HEK293 (cell line): ENCODE measurements at regions not wholly inside any gene's neighbourhood (a gene's known extent, or its start where the extent isn't known, plus 50 kb on each side); places are given as distances from the start of the nearest gene placed in this dataset.

Source experiments
- CTCF ChIA-PET: fragments of 350-600 bp; formaldehyde crosslinking; extraction: SDS; loops from one replicate; lab custom pipeline; 2021; ENCODE audit warnings: antibody characterized with exemption; lab: Yijun Ruan, JAX
- POLR2A ChIA-PET: fragments of 300-600 bp; formaldehyde crosslinking; extraction: SDS; loops from one replicate; lab custom pipeline; 2020; ENCODE audit warnings: antibody characterized with exemption, inconsistent platforms; lab: Yijun Ruan, JAX
- H3K27ac ChIP-seq: fragments of 200-500 bp; sonication (Bioruptor generic); 2 replicates; pipeline ENCODE4 v1.5.1; 2014; ENCODE audit warnings: low read depth, low read length, control low read depth, inconsistent platforms; ENCODE audit errors: extremely low read depth
- H3K36me3 ChIP-seq, 2 experiments: fragments of 200-500 bp in 1 of 2; sonication (Bioruptor generic) in 1 of 2; 1 replicate in 1 of 2; 2 replicates in 1 of 2; pipeline ENCODE4 v1.5.1; 2014 to 2017; ENCODE audit warnings: inconsistent platforms in 2 of 2, low read length in 2 of 2; ENCODE audit not compliant: control insufficient read depth in 2 of 2, insufficient read depth in 1 of 2
- H3K4me1 ChIP-seq: fragments of 200-500 bp; sonication (Bioruptor generic); 2 replicates; pipeline ENCODE4 v1.5.1; 2014; ENCODE audit warnings: mild to moderate bottlenecking, low read length, inconsistent platforms; ENCODE audit not compliant: control insufficient read depth, insufficient read depth
- H3K4me3 ChIP-seq: 2 replicates; pipeline ENCODE4 v1.5.1; 2011; ENCODE audit warnings: low read depth, mild to moderate bottlenecking, control low read depth, low read length, moderate library complexity
- H3K9me3 ChIP-seq: fragments of 200-500 bp; sonication (Bioruptor generic); 2 replicates; pipeline ENCODE4 v1.5.1; 2014; ENCODE audit warnings: low read depth, low read length, inconsistent platforms; ENCODE audit not compliant: control insufficient read depth, insufficient read depth
- GLI4 ChIP-seq: fragments of 450-650 bp; formaldehyde crosslinking; IDR thresholded peaks from 2 replicates; pipeline ENCODE4 v1.5.1; 2016; ENCODE audit warnings: missing biosample characterization, missing genetic modification characterization
- OSR2 ChIP-seq: fragments of 450-650 bp; formaldehyde crosslinking; IDR thresholded peaks from 2 replicates; pipeline ENCODE4 v1.5.1; 2016; ENCODE audit warnings: missing biosample characterization, missing genetic modification characterization
- PRDM4 ChIP-seq: fragments of 450-650 bp; formaldehyde crosslinking; IDR thresholded peaks from 2 replicates; pipeline ENCODE4 v1.5.1; 2017; ENCODE audit warnings: missing biosample characterization, missing genetic modification characterization
- SALL2 ChIP-seq: fragments of 450-650 bp; formaldehyde crosslinking; IDR thresholded peaks from 2 replicates; pipeline ENCODE4 v1.5.0; 2017; ENCODE audit warnings: missing biosample characterization, mild to moderate bottlenecking, missing genetic modification characterization, borderline replicate concordance
- SCRT1 ChIP-seq: fragments of 450-650 bp; formaldehyde crosslinking; IDR thresholded peaks from 2 replicates; pipeline ENCODE4 v1.5.1; 2016; ENCODE audit warnings: missing biosample characterization, missing genetic modification characterization, borderline replicate concordance
- YY2 ChIP-seq: fragments of 450-650 bp; formaldehyde crosslinking; IDR thresholded peaks from 2 replicates; pipeline ENCODE4 v1.5.1; 2016; ENCODE audit warnings: missing biosample characterization, missing genetic modification characterization
- ZNF132 ChIP-seq: fragments of 450-650 bp; formaldehyde crosslinking; IDR thresholded peaks from 2 replicates; pipeline ENCODE4 v1.5.1; 2017; ENCODE audit warnings: missing biosample characterization, missing genetic modification characterization, borderline replicate concordance
- ZNF292 ChIP-seq: fragments of 450-650 bp; formaldehyde crosslinking; IDR thresholded peaks from 2 replicates; pipeline ENCODE4 v1.5.1; 2016; ENCODE audit warnings: low read depth, missing biosample characterization, missing genetic modification characterization, borderline replicate concordance
- ZNF302 ChIP-seq: fragments of 450-650 bp; formaldehyde crosslinking; IDR thresholded peaks from 2 replicates; pipeline ENCODE4 v1.5.1; 2016; ENCODE audit warnings: missing biosample characterization, missing genetic modification characterization, low read depth
- ZNF350 ChIP-seq: fragments of 450-650 bp; formaldehyde crosslinking; IDR thresholded peaks from 2 replicates; pipeline ENCODE4 v1.5.0; 2017; ENCODE audit warnings: missing biosample characterization, mild to moderate bottlenecking, missing genetic modification characterization
- ZNF391 ChIP-seq: fragments of 450-650 bp; formaldehyde crosslinking; IDR thresholded peaks from 2 replicates; pipeline ENCODE4 v1.5.1; 2016; ENCODE audit warnings: low read depth, missing biosample characterization, missing genetic modification characterization, borderline replicate concordance
- ZNF416 ChIP-seq: fragments of 450-650 bp; formaldehyde crosslinking; IDR thresholded peaks from 2 replicates; pipeline ENCODE4 v1.5.1; 2016; ENCODE audit warnings: missing biosample characterization, missing genetic modification characterization
- ZNF747 ChIP-seq: fragments of 450-650 bp; formaldehyde crosslinking; IDR thresholded peaks from 2 replicates; pipeline ENCODE4 v1.5.1; 2016; ENCODE audit warnings: missing biosample characterization, missing genetic modification characterization
- ZSCAN5A ChIP-seq: fragments of 450-650 bp; formaldehyde crosslinking; IDR thresholded peaks from 2 replicates; pipeline ENCODE4 v1.5.1; 2016; ENCODE audit warnings: missing biosample characterization, missing genetic modification characterization
- TF ChIP-seq, protein P1 (sequence below): fragments of 450-650 bp; formaldehyde crosslinking; IDR thresholded peaks from 2 replicates; pipeline ENCODE4 v1.5.1; 2016; ENCODE audit warnings: missing biosample characterization, missing genetic modification characterization
- TF ChIP-seq, protein P2 (sequence below): fragments of 450-650 bp; formaldehyde crosslinking; IDR thresholded peaks from 2 replicates; pipeline ENCODE4 v1.5.1; 2016; ENCODE audit warnings: missing biosample characterization, missing genetic modification characterization, borderline replicate concordance
- TF ChIP-seq, protein P3 (sequence below): fragments of 450-650 bp; formaldehyde crosslinking; IDR thresholded peaks from 2 replicates; pipeline ENCODE4 v1.5.1; 2016; ENCODE audit warnings: missing biosample characterization, missing genetic modification characterization, low read depth

DNA sequence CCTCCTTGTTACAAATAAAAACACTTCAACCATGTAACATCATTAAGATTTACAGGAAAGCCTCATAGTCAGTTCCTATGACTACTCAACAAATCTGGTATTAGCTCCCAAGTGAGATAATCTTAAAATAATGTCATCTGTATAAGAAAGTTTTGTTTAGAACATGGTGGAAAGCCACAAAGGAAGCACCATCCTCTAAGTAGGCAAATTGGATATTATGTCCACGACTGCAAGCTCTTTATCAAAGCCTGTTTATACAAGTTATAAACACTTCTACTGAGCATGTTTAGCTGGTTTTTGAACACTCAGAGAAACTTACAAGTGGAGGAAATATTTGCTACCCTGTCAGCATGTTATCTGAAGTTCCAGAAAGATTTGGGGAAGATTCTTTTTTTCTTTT is 349.8 kb downstream of the ARL4A start:
- Histone ChIP-seq H3K27ac (no peak overlapping the region), H3K4me1 (peaks cover 13% of the 10 kb centered on the region), H3K9me3 (no peaks in the 10 kb centered on the region), H3K36me3 (no peaks in the 10 kb centered on the region), H3K4me3 (no peak overlapping the region)
- TF ChIP-seq PRDM4 (tag by site-specific recombination) = no peak
- no peak for TF ChIP-seq GLI4 (tag by site-specific recombination)
- no peak for TF ChIP-seq SCRT1 (tag by site-specific recombination)
- TF ChIP-seq, protein P1, sequence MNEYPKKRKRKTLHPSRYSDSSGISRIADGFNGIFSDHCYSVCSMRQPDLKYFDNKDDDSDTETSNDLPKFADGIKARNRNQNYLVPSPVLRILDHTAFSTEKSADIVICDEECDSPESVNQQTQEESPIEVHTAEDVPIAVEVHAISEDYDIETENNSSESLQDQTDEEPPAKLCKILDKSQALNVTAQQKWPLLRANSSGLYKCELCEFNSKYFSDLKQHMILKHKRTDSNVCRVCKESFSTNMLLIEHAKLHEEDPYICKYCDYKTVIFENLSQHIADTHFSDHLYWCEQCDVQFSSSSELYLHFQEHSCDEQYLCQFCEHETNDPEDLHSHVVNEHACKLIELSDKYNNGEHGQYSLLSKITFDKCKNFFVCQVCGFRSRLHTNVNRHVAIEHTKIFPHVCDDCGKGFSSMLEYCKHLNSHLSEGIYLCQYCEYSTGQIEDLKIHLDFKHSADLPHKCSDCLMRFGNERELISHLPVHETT (tag by site-specific recombination) = no peak
- TF ChIP-seq ZNF350 (tag by site-specific recombination) = no peak
- no peak for TF ChIP-seq ZNF132 (tag by site-specific recombination)
- no peak for TF ChIP-seq ZNF747 (tag by site-specific recombination)
- TF ChIP-seq ZNF416 (tag by site-specific recombination) = no peak
- TF ChIP-seq, protein P2, sequence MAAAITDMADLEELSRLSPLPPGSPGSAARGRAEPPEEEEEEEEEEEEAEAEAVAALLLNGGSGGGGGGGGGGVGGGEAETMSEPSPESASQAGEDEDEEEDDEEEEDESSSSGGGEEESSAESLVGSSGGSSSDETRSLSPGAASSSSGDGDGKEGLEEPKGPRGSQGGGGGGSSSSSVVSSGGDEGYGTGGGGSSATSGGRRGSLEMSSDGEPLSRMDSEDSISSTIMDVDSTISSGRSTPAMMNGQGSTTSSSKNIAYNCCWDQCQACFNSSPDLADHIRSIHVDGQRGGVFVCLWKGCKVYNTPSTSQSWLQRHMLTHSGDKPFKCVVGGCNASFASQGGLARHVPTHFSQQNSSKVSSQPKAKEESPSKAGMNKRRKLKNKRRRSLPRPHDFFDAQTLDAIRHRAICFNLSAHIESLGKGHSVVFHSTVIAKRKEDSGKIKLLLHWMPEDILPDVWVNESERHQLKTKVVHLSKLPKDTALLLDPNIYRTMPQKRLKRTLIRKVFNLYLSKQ (tag by site-specific recombination) = no peak
- TF ChIP-seq, protein P3, sequence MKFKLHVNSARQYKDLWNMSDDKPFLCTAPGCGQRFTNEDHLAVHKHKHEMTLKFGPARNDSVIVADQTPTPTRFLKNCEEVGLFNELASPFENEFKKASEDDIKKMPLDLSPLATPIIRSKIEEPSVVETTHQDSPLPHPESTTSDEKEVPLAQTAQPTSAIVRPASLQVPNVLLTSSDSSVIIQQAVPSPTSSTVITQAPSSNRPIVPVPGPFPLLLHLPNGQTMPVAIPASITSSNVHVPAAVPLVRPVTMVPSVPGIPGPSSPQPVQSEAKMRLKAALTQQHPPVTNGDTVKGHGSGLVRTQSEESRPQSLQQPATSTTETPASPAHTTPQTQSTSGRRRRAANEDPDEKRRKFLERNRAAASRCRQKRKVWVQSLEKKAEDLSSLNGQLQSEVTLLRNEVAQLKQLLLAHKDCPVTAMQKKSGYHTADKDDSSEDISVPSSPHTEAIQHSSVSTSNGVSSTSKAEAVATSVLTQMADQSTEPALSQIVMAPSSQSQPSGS (tag by site-specific recombination) = no peak
- TF ChIP-seq ZSCAN5A (tag by site-specific recombination) = no peak
- TF ChIP-seq YY2 (tag by site-specific recombination) = no peak
- no peak for TF ChIP-seq ZNF391 (tag by site-specific recombination)
- TF ChIP-seq ZNF302 (tag by site-specific recombination) = no peak
- TF ChIP-seq OSR2 (tag by site-specific recombination) = no peak
- no peak for TF ChIP-seq SALL2 (tag by site-specific recombination)
- no peak for TF ChIP-seq ZNF292 (tag by site-specific recombination)
- POLR2A ChIA-PET = no interaction called here
- CTCF ChIA-PET = no interaction called here
